Spleen (tissue), 11 donors: ENCODE measurements at regions not wholly inside any gene's neighbourhood (a gene's known extent, or its start where the extent isn't known, plus 50 kb on each side); places are given as distances from the start of the nearest gene placed in this dataset.

ENCODE experiments used
- DNase-seq: peaks from one replicate; pipeline ENCODE4 v3.0.0-alpha.2; 2020
- H3K27ac ChIP-seq, 8 donors: fragments of 200-600 bp; sonication (generic) in 7 of 8; 1 replicate in 4 of 8; 2 replicates in 4 of 8; pipeline versions ENCODE4 v1.5.0 to v1.8.0; 2016 to 2021; ENCODE audit warnings: inconsistent platforms in 4 of 8, mild to moderate bottlenecking in 4 of 8, moderate library complexity in 1 of 8
- H3K27me3 ChIP-seq, 7 donors: fragments of 200-600 bp; sonication (generic) in 6 of 7; replicated peaks in 1 of 7; 1 replicate in 4 of 7; 2 replicates in 3 of 7; pipeline versions ENCODE4 v1.5.0 to v1.8.0; 2016 to 2021; ENCODE audit warnings: inconsistent platforms in 3 of 7, mild to moderate bottlenecking in 1 of 7
- H3K36me3 ChIP-seq, 6 donors: fragments of 200-600 bp; sonication (generic) in 5 of 6; 1 replicate in 4 of 6; 2 replicates in 2 of 6; pipeline versions ENCODE4 v1.5.0 to v1.8.0; 2016 to 2021; ENCODE audit warnings: inconsistent platforms in 2 of 6
- H3K4me1 ChIP-seq, 6 donors: fragments of 200-600 bp; sonication (generic) in 5 of 6; 1 replicate in 3 of 6; 2 replicates in 3 of 6; pipeline versions ENCODE4 v1.5.0 to v1.8.0; 2016 to 2021; ENCODE audit warnings: inconsistent platforms in 3 of 6
- H3K4me3 ChIP-seq, 8 donors: fragments of 200-600 bp; sonication (generic) in 7 of 8; 1 replicate in 4 of 8; 2 replicates in 4 of 8; pipeline versions ENCODE4 v1.5.0 to v1.8.0; 2016 to 2021; ENCODE audit warnings: inconsistent platforms in 4 of 8, mild to moderate bottlenecking in 4 of 8, moderate library complexity in 2 of 8
- H3K9me3 ChIP-seq, 8 donors: fragments of 200-600 bp; sonication (generic) in 7 of 8; 1 replicate in 4 of 8; 2 replicates in 4 of 8; pipeline versions ENCODE4 v1.5.0 to v1.8.0; 2016 to 2021; ENCODE audit warnings: inconsistent platforms in 4 of 8
- POLR2A ChIP-seq, 3 donors: fragments of 450-650 bp; IDR thresholded peaks; one replicate each; pipeline ENCODE4 v1.5.1; 2017; ENCODE audit warnings: antibody characterized with exemption in 3 of 3, mild to moderate bottlenecking in 1 of 3
- POLR2AphosphoS5 ChIP-seq, 3 donors: sonication (generic); formaldehyde crosslinking; IDR thresholded peaks; one replicate each; pipeline ENCODE4 v1.5.1; 2017; ENCODE audit warnings: antibody characterized with exemption in 3 of 3
- whole genome bisulfite sequencing, 5 donors: extraction: QIAGEN DNeasy Blood & Tissue Kit in 3 of 5; methylation state at CpG; one replicate each; pipeline versions ENCODE4 v1.1.5 to v1.1.7; 2013 to 2018; 5-methylcytosine and 5-hydroxymethylcytosine counted together
- intact Hi-C: fragments of 100-400 bp; cut with DNase I; formaldehyde crosslinking; loops from one replicate; pipeline ENCODE4 v1.15.0; 2023; ENCODE audit warnings: low total_unique reads
- TF ChIP-seq, protein P1 (sequence below), 11 experiments: fragments of 200-600 bp in 7 of 11; fragments of 450-650 bp in 4 of 11; sonication (generic) in 4 of 11; IDR thresholded peaks in 8 of 11; conservative IDR thresholded peaks in 3 of 11; 1 replicate in 7 of 11; 2 replicates in 4 of 11; pipeline versions ENCODE4 v1.4.0 to v1.8.0; 2016 to 2021; ENCODE audit warnings: antibody characterized with exemption in 11 of 11, inconsistent platforms in 4 of 11, mild to moderate bottlenecking in 1 of 11
- donor health status: healthy with polysubstance abuse.
- donor health status: DM: no; HTN: no; CAD: no; lungs with moderate emphysema.
- donor health status: DM: no; HTN: no; CAD: no.
- donor health status: Bipolar disorder and iron deficiency.
- donor health status: healthy.
- donor health status: DM: no; HTN: no; CAD: no.
- donor health status: DM: yes; HTN: yes; CAD: no.

DNA sequence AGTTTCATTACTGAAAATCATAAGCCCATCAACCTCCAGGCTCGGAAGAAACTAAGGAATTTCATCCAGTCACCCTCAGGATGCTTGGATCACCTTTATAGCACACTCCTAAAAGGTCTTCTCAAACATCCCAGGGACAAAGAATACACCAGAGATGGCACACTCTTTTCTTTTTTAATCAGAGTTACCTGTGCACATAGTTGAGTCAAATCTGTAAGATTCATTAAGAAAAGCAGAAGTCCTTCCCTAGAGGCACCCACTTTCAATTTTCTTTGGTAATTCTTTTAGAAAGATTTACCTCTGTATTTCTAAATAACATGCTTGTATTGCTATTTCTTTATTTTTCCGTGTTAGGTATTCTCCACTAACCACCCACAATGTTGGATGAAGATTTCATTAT lies 50.6 kb upstream of the IL6 start:
- no peaks in the 10 kb centered on the region for H3K36me3 ChIP-seq
- intact Hi-C loops = no loop called here
- TF ChIP-seq POLR2AphosphoS5 (IDR thresholded peaks at IDR 0.05) (no peak), POLR2A (IDR thresholded peaks at IDR 0.05) (no peak)
- TF ChIP-seq, protein P1, sequence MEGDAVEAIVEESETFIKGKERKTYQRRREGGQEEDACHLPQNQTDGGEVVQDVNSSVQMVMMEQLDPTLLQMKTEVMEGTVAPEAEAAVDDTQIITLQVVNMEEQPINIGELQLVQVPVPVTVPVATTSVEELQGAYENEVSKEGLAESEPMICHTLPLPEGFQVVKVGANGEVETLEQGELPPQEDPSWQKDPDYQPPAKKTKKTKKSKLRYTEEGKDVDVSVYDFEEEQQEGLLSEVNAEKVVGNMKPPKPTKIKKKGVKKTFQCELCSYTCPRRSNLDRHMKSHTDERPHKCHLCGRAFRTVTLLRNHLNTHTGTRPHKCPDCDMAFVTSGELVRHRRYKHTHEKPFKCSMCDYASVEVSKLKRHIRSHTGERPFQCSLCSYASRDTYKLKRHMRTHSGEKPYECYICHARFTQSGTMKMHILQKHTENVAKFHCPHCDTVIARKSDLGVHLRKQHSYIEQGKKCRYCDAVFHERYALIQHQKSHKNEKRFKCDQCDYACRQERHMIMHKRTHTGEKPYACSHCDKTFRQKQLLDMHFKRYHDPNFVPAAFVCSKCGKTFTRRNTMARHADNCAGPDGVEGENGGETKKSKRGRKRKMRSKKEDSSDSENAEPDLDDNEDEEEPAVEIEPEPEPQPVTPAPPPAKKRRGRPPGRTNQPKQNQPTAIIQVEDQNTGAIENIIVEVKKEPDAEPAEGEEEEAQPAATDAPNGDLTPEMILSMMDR (IDR thresholded peaks at IDR 0.05 in 8 of 11, conservative IDR thresholded peaks at IDR 0.05 in 3 of 11) = no peak
- no peaks in the 10 kb centered on the region for H3K9me3 ChIP-seq
- H3K4me1 ChIP-seq = peaks cover 12 to 95% (median 48%) of the 10 kb centered on the region in 6 donors
- no peak for DNase-seq
- 67 to 82% (median 77%) methylated on average over 2 of the region's 2 CpGs for WGBS, 5 donors
- H3K27ac ChIP-seq = peak overlapping the region in 6 of 8 donors; percentile 41 to 85 (median 62)
- peak overlapping the region in 1 of 8 donors; percentile 1 for H3K4me3 ChIP-seq
- H3K27me3 ChIP-seq = no peaks in the 10 kb centered on the region

DNA sequence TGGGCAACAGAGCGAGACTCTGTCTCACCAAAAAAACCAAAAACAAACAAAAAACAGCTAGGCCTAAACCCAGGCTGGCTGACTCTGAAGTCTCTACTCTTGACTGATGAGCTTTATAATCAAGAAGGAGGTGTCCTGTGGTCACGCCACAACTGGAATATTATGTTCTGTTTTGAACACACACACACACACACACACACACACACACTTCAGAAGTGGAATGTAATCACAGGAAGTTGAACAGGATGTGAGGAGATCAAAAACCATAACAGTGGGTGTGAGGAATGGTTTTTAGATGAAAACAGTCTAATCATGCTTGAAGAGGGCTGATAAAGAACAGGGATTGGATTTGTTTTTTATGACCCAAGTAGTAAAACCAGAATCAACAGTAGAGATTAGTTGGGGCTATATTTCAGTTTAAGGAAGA lies 51.1 kb upstream of the IL6 start:
- H3K9me3 ChIP-seq = no peaks in the 10 kb centered on the region
- WGBS, 5 donors = 36 to 62% (median 61%) methylated on average over 2 of the region's 2 CpGs
- peak overlapping the region in 7 of 8 donors; percentile 32 to 85 (median 52) for H3K27ac ChIP-seq
- H3K4me1 ChIP-seq = peaks cover 12 to 96% (median 50%) of the 10 kb centered on the region in 6 donors
- peak overlapping the region in 1 of 8 donors; percentile 1 for H3K4me3 ChIP-seq
- intact Hi-C loops = no loop called here
- no peaks in the 10 kb centered on the region for H3K36me3 ChIP-seq
- DNase-seq = no peak
- no peaks in the 10 kb centered on the region for H3K27me3 ChIP-seq
- TF ChIP-seq POLR2AphosphoS5 (IDR thresholded peaks at IDR 0.05) (peak in 1 of 3 donors; percentile 46), POLR2A (IDR thresholded peaks at IDR 0.05) (no peak)
- TF ChIP-seq, protein P1 (IDR thresholded peaks at IDR 0.05 in 8 of 11, conservative IDR thresholded peaks at IDR 0.05 in 3 of 11) = no peak

DNA sequence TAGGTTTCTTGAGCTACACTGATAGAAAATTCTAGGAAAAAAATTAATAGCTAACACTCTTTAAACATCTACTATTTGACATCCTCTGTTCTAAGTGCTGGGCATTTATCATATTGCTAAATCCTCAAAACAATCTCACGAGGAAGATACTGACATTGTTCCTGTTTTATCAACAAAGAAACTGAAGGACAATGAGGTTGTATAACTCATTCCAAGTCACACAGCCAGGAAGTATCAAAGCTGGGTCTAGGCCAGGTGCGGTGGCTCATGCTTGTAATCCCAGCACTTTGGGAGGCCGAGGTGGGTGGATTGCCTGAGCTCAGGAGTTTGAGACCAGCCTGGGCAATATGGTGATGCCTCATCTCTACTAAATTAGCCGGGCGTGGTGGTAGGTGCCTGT lies 51.6 kb upstream of the IL6 start:
- TF ChIP-seq POLR2A (IDR thresholded peaks at IDR 0.05) (no peak), POLR2AphosphoS5 (IDR thresholded peaks at IDR 0.05) (no peak)
- TF ChIP-seq, protein P1 (IDR thresholded peaks at IDR 0.05 in 8 of 11, conservative IDR thresholded peaks at IDR 0.05 in 3 of 11) = no peak
- Histone ChIP-seq H3K27me3 (no peaks in the 10 kb centered on the region), H3K36me3 (no peaks in the 10 kb centered on the region), H3K4me3 (no peak overlapping the region), H3K27ac (peak overlapping the region in 7 of 8 donors; percentile 32 to 85 (median 52)), H3K4me1 (peaks cover 12 to 96% (median 50%) of the 10 kb centered on the region in 6 donors), H3K9me3 (no peaks in the 10 kb centered on the region)
- WGBS, 5 donors = 69 to 76% (median 74%) methylated on average over 5 of the region's 5 CpGs
- DNase-seq = no peak
- intact Hi-C loops = no loop called here

DNA sequence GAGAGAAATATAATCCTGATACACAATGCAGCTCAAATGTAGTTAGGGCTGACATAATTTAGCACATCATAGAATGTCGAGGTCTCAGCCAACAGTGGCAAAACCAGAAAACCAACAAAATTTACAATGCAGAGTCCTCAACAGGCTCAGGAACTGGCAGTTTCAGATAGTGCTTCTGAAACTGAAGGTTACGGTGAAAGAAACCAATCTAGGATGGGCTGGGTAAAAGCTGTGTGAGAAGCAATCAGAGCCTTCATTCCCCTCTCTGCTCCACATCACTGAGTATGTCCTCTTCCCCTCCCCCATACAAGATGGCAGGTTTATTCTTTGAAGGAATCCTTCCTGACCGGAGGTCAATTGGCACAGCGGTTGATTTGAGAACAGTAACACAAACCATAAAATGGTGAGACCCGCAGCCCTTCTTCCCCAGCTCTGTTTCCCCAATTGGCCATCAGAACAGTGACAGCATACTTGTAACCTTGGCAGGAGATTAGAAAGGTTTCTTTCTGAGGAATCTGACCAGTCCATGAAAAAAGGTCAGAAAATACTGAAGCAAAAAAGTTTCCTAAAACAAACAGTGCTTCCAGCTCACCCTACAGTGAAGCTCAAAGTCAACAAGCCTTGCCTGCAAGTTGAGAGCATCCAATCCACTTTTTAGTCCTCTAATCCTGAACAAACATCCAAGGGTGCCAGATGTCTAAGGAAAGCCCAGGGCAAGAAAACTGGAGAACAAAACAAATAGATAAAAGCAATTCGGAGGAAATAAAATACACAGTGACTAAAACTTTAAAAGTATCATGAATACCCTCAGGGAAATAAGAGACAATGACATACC lies 53.9 kb upstream of the IL6 start:
- H3K9me3 ChIP-seq = no peaks in the 10 kb centered on the region
- peaks cover 12 to 78% (median 43%) of the 10 kb centered on the region in 6 donors for H3K4me1 ChIP-seq
- DNase-seq = no peak
- H3K4me3 ChIP-seq = no peak overlapping the region
- TF ChIP-seq, protein P1 (IDR thresholded peaks at IDR 0.05 in 8 of 11, conservative IDR thresholded peaks at IDR 0.05 in 3 of 11) = no peak
- no peak for TF ChIP-seq POLR2A (IDR thresholded peaks at IDR 0.05)
- no peak for TF ChIP-seq POLR2AphosphoS5 (IDR thresholded peaks at IDR 0.05)
- no peaks in the 10 kb centered on the region for H3K36me3 ChIP-seq
- intact Hi-C loops = no loop called here
- 52 to 70% (median 63%) methylated on average over 5 to 6 of the region's 6 CpGs for WGBS, 5 donors
- H3K27me3 ChIP-seq = no peaks in the 10 kb centered on the region
- H3K27ac ChIP-seq = peak overlapping the region; percentile 12 to 77 (median 36)
